Progenitor cell of endocrine pancreas (in vitro differentiated cells): ENCODE measurements at regions not wholly inside any gene's neighbourhood (a gene's known extent, or its start where the extent isn't known, plus 50 kb on each side); places are given as distances from the start of the nearest gene placed in this dataset.

ENCODE experiments used
- DNase-seq: peaks from one replicate; pipeline ENCODE4 v3.0.0; 2021; ENCODE audit warnings: low spot score; ENCODE audit not compliant: unreplicated experiment
- H3K27ac Mint-ChIP-seq: 2 replicates; pipeline ENCODE4 v1.8.0; 2021; ENCODE audit warnings: mild to moderate bottlenecking, moderate library complexity, mixed read lengths
- H3K27me3 Mint-ChIP-seq: 2 replicates; pipeline ENCODE4 v1.8.0; 2021; ENCODE audit warnings: mixed read lengths
- H3K36me3 Mint-ChIP-seq: 2 replicates; pipeline ENCODE4 v1.8.0; 2022; ENCODE audit warnings: mixed read lengths; ENCODE audit not compliant: insufficient read depth
- H3K4me1 Mint-ChIP-seq: 2 replicates; pipeline ENCODE4 v1.8.0; 2021; ENCODE audit warnings: low read depth, mixed read lengths
- H3K4me3 Mint-ChIP-seq: 2 replicates; pipeline ENCODE4 v1.8.0; 2021; ENCODE audit warnings: low read depth, mild to moderate bottlenecking, moderate library complexity, mixed read lengths
- H3K9me3 Mint-ChIP-seq: 2 replicates; pipeline ENCODE4 v1.8.0; 2021; ENCODE audit warnings: low read depth, mixed read lengths
- TF ChIP-seq, protein P1 (sequence below): fragments of 200-600 bp; sonication (generic); IDR thresholded peaks from one replicate; pipeline ENCODE4 v1.5.0; 2021; ENCODE audit warnings: antibody characterized with exemption, mild to moderate bottlenecking; ENCODE audit not compliant: unreplicated experiment

DNA sequence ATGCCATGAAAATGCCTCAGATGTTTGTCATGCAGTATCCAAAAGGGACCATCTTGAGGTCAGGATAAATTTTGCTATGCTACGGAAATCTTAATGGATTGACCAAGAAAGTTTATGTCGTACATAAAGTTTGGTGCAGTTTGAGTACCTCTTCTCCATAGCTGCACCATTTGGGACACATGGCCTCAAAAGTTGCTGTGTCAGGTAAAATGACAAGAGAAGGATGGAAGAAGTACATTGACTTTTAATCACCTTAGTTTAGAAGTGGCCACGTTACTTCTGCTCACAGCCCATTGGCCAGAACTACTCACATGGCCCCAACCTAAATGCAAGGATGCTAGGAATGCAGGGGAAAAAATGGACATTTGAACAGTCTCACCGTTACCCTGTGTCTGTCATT is 107.4 kb upstream of the NAMPT start:
- Mint-ChIP-seq H3K4me3 (no peak overlapping the region), H3K9me3 (no peaks in the 10 kb centered on the region), H3K36me3 (no peaks in the 10 kb centered on the region), H3K27ac (no peak overlapping the region), H3K27me3 (no peaks in the 10 kb centered on the region), H3K4me1 (no peaks in the 10 kb centered on the region)
- TF ChIP-seq, protein P1, sequence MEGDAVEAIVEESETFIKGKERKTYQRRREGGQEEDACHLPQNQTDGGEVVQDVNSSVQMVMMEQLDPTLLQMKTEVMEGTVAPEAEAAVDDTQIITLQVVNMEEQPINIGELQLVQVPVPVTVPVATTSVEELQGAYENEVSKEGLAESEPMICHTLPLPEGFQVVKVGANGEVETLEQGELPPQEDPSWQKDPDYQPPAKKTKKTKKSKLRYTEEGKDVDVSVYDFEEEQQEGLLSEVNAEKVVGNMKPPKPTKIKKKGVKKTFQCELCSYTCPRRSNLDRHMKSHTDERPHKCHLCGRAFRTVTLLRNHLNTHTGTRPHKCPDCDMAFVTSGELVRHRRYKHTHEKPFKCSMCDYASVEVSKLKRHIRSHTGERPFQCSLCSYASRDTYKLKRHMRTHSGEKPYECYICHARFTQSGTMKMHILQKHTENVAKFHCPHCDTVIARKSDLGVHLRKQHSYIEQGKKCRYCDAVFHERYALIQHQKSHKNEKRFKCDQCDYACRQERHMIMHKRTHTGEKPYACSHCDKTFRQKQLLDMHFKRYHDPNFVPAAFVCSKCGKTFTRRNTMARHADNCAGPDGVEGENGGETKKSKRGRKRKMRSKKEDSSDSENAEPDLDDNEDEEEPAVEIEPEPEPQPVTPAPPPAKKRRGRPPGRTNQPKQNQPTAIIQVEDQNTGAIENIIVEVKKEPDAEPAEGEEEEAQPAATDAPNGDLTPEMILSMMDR = no peak
- DNase-seq = no peak

DNA sequence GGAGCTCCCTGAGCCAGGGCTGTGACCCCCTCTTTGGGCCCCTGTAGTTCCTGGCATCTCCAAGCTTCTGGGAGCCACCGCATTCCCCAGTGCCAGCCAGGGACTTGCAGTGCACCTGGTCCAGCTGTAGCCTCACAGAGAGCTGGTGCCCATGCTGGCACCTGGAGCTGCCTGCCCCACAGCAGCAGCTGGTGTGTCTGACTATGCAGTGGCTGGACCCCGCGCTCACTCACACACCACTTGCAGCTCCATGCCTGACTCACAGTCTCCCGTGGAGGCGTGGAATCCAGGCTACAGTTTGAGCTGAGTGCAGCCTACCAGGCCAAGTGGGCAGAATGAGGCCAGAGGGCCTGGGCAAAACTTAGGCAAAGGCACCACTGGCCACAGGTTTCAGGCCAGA is 102.2 kb upstream of the NAMPT start:
- TF ChIP-seq, protein P1 = no peak
- H3K27me3 Mint-ChIP-seq = no peaks in the 10 kb centered on the region
- no peak overlapping the region for H3K27ac Mint-ChIP-seq
- no peaks in the 10 kb centered on the region for H3K4me1 Mint-ChIP-seq
- no peak for DNase-seq
- no peak overlapping the region for H3K4me3 Mint-ChIP-seq
- H3K9me3 Mint-ChIP-seq = no peaks in the 10 kb centered on the region
- no peaks in the 10 kb centered on the region for H3K36me3 Mint-ChIP-seq

DNA sequence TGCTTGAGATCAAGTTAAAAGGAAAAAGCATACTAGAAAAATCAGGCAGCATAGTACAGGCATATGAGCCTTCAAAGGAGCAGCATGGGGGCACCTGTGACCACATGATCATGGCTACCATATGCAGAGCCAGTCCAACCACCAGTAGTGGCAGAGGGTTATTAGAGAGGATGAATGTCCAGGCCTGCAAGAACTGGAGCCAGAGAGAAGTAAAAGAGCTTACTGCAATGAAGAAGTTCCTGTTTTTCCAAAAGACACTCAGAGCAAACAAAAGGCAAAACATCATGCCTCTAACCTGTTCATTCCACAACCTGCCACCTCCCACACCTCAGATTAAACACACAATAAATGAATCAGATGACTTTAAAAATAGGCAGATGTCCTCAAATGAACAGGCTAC is 99.6 kb upstream of the NAMPT start:
- Mint-ChIP-seq H3K27ac (peak overlapping the region; percentile 20), H3K4me3 (no peak overlapping the region), H3K27me3 (no peaks in the 10 kb centered on the region), H3K4me1 (peaks cover 2% of the 10 kb centered on the region), H3K36me3 (no peaks in the 10 kb centered on the region), H3K9me3 (no peaks in the 10 kb centered on the region)
- TF ChIP-seq, protein P1 = no peak
- no peak for DNase-seq

DNA sequence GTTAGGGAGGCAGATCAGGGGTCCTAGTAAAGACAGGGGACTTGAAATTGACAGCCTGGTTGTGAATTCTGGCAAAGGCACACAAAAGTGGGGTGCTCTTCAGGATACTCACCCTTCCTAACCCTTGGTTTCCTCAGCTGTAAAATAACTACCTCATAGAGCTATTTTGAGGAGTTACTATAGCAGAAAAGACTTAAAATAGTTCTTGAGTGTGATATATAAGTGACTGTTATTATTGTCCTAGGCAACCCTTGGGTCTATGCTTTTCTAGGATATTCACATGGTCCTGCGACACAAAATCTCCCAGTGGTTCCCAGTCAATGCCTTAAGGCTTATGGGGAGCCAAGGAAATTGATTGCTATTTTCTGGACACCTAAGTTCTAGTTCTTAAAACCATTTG is 98.1 kb upstream of the NAMPT start:
- no peak overlapping the region for H3K4me3 Mint-ChIP-seq
- H3K4me1 Mint-ChIP-seq = peaks cover 2% of the 10 kb centered on the region
- H3K36me3 Mint-ChIP-seq = no peaks in the 10 kb centered on the region

DNA sequence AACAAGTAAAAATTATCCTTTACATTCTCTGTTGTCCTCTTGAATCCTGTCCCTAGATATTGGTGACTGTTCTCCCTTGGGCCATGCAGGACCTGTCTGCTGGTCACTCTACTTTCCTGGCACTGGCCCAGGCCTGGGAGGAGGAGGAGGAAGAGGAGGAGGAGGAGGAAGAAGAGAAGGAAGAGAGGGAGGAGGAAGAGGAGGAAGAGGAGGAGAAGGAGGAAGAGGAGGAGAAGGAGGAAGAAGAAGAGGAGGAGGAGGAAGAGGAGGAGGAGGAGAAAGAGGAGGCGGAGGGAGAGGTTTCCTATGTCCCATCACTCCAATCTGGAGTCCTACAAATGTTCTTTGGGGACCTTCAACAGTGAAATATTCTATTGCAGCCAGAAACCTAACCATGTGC is 97.3 kb upstream of the NAMPT start:
- no peaks in the 10 kb centered on the region for H3K27me3 Mint-ChIP-seq
- DNase-seq = no peak
- H3K4me3 Mint-ChIP-seq = no peak overlapping the region
- H3K4me1 Mint-ChIP-seq = peaks cover 2% of the 10 kb centered on the region
- TF ChIP-seq, protein P1 = no peak
- no peaks in the 10 kb centered on the region for H3K36me3 Mint-ChIP-seq
- no peak overlapping the region for H3K27ac Mint-ChIP-seq
- H3K9me3 Mint-ChIP-seq = no peaks in the 10 kb centered on the region

More for the DNA sequence above, 98.1 kb upstream of the NAMPT start:
- DNase-seq = no peak
- H3K27me3 Mint-ChIP-seq = no peaks in the 10 kb centered on the region
- H3K27ac Mint-ChIP-seq = no peak overlapping the region
- TF ChIP-seq, protein P1 = no peak
- no peaks in the 10 kb centered on the region for H3K9me3 Mint-ChIP-seq

DNA sequence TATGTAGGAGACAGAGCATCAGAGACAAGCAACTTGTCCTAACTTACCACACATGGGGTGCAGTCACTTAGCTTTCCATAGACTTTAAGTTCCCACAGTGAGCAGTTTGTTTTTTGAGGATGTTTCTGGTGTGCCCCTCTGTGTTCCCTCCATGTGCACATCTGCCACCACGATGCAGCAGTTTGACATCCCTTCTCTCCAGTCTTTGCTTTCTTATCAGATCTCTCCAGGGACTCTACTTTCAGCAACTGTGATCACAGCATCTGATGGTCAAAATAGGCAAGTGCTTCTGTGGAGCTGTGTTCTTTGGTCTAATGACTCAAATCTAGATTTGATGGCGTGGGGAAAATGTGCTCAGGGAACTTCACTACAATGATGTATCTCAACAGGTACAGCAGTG is 96.5 kb upstream of the NAMPT start:
- Mint-ChIP-seq H3K36me3 (no peaks in the 10 kb centered on the region), H3K27me3 (no peaks in the 10 kb centered on the region), H3K4me3 (no peak overlapping the region), H3K9me3 (no peaks in the 10 kb centered on the region), H3K4me1 (peaks cover 2% of the 10 kb centered on the region), H3K27ac (no peak overlapping the region)
- TF ChIP-seq, protein P1 = no peak
- DNase-seq = no peak
